ENCODE measurements at regions not wholly inside any gene's neighbourhood (a gene's known extent, or its start where the extent isn't known, plus 50 kb on each side); places are given as distances from the start of the nearest gene placed in this dataset.
"Not testable (repeated sequence)": the region's sequence is repeated elsewhere in the genome, so short reads cannot be mapped to it uniquely, and the experiment has no call there.

GRCh38 chr22:22056809-22057594, 74.4 kb upstream of the TOP3B start:
- not testable (repeated sequence) for DNase-seq (ENCODE audit: low spot score)

GRCh38 chr22:22052548-22053139, 70.1 kb upstream of the TOP3B start:
- not testable (repeated sequence) for DNase-seq (ENCODE audit: low spot score)

- DNase-seq (ENCODE audit: low spot score) = not testable (repeated sequence)
These were observed 68.4 kb upstream of the TOP3B start for GRCh38 chr22:22051032-22051431.

- DNase-seq (ENCODE audit: low spot score) = no peak
These were observed 67.7 kb upstream of the TOP3B start for GRCh38 chr22:22050141-22050775.

- no peak for DNase-seq (ENCODE audit: low spot score)
These were observed 67.1 kb upstream of the TOP3B start for GRCh38 chr22:22049684-22050083.

GRCh38 chr22:22048981-22049531, 66.5 kb upstream of the TOP3B start:
- no peak for DNase-seq (ENCODE audit: low spot score)

GRCh38 chr22:22048318-22048942, 65.8 kb upstream of the TOP3B start:
- DNase-seq (ENCODE audit: low spot score) = no peak

GRCh38 chr22:22047776-22048175, 65.2 kb upstream of the TOP3B start:
- DNase-seq (ENCODE audit: low spot score) = no peak

- no peak for DNase-seq (ENCODE audit: low spot score)
These were observed 64.7 kb upstream of the TOP3B start for GRCh38 chr22:22047266-22047665.

- DNase-seq (ENCODE audit: low spot score) = no peak
These were observed 63.8 kb upstream of the TOP3B start for GRCh38 chr22:22046370-22046769.

- no peak for DNase-seq (ENCODE audit: low spot score)
These were observed 63.2 kb upstream of the TOP3B start for GRCh38 chr22:22045571-22046335.

GRCh38 chr22:22044153-22044552, 61.6 kb upstream of the TOP3B start:
- no peak for DNase-seq (ENCODE audit: low spot score)

GRCh38 chr22:22043296-22044078, 60.9 kb upstream of the TOP3B start:
- DNase-seq (ENCODE audit: low spot score) = no peak

GRCh38 chr22:22042599-22043295, 60.2 kb upstream of the TOP3B start:
- DNase-seq (ENCODE audit: low spot score) = no peak

- DNase-seq (ENCODE audit: low spot score) = no peak
These were observed 59.4 kb upstream of the TOP3B start for GRCh38 chr22:22042009-22042408.

GRCh38 chr22:22040908-22041307, 58.3 kb upstream of the TOP3B start:
- no peak for DNase-seq (ENCODE audit: low spot score)

GRCh38 chr22:22040472-22040871, 57.9 kb upstream of the TOP3B start:
- DNase-seq (ENCODE audit: low spot score) = no peak

- no peak for DNase-seq (ENCODE audit: low spot score)
These were observed 56.9 kb upstream of the TOP3B start for GRCh38 chr22:22039286-22040074.

GRCh38 chr22:22038178-22038880, 55.7 kb upstream of the TOP3B start:
- no peak for DNase-seq (ENCODE audit: low spot score)

Measured in CD4-positive, alpha-beta T cell treated with Interleukin-6 at 100 ng/mL for 8 hours (primary cell).